Stomach (tissue), 8 donors: ENCODE measurements at regions not wholly inside any gene's neighbourhood (a gene's known extent, or its start where the extent isn't known, plus 50 kb on each side); places are given as distances from the start of the nearest gene placed in this dataset.

Source experiments
- DNase-seq, 2 donors: peaks; one replicate each; pipeline versions ENCODE4 v3.0.0 to v3.0.0-alpha.2; 2013 to 2019
- H3K27ac ChIP-seq, 5 donors: fragments of 200-600 bp in 4 of 5; sonication (generic) in 4 of 5; one replicate each; pipeline ENCODE4 v1.5.1; 2013 to 2019; ENCODE audit warnings: mild to moderate bottlenecking in 1 of 5, moderate library complexity in 1 of 5
- H3K27me3 ChIP-seq, 3 donors: fragments of 200-600 bp; sonication (generic); one replicate each; pipeline ENCODE4 v1.5.1; 2017 to 2019; ENCODE audit warnings: mixed run types in 1 of 3
- H3K36me3 ChIP-seq, 4 donors: fragments of 200-600 bp; sonication (generic); 1 replicate in 3 of 4; 2 replicates in 1 of 4; pipeline ENCODE4 v1.5.1; 2016 to 2019
- H3K4me1 ChIP-seq, 4 donors: fragments of 200-600 bp; sonication (generic); one replicate each; pipeline ENCODE4 v1.5.1; 2016 to 2019
- H3K4me3 ChIP-seq, 4 donors: fragments of 200-600 bp; sonication (generic) in 3 of 4; one replicate each; pipeline ENCODE4 v1.5.1; 2016 to 2019; ENCODE audit warnings: mild to moderate bottlenecking in 1 of 4
- H3K9me3 ChIP-seq, 4 donors: fragments of 200-600 bp; sonication (generic); one replicate each; pipeline ENCODE4 v1.5.1; 2016 to 2019
- CTCF ChIP-seq, 7 experiments: fragments of 450-650 bp in 4 of 7; fragments of 200-600 bp in 3 of 7; sonication (generic) in 3 of 7; IDR thresholded peaks; one replicate each; pipeline ENCODE4 v1.5.1; 2016 to 2019; ENCODE audit warnings: antibody characterized with exemption in 7 of 7, control low read depth in 2 of 7, mild to moderate bottlenecking in 1 of 7
- EP300 ChIP-seq: sonication (generic); formaldehyde crosslinking; IDR thresholded peaks from one replicate; pipeline ENCODE4 v1.6.1; 2017; ENCODE audit warnings: antibody characterized with exemption
- POLR2A ChIP-seq, 4 donors: fragments of 450-650 bp; IDR thresholded peaks; one replicate each; pipeline ENCODE4 v1.6.1; 2016; ENCODE audit warnings: antibody characterized with exemption in 4 of 4, control low read depth in 2 of 4, mild to moderate bottlenecking in 1 of 4, moderate library complexity in 1 of 4
- POLR2AphosphoS5 ChIP-seq, 3 donors: sonication (generic); formaldehyde crosslinking; IDR thresholded peaks; one replicate each; pipeline ENCODE4 v1.6.1; 2016; ENCODE audit warnings: antibody characterized with exemption in 3 of 3
- WGBS, 5 donors: extraction: QIAGEN DNeasy Blood & Tissue Kit in 3 of 5; methylation state at CpG; one replicate each; pipeline versions ENCODE4 v1.1.5 to v1.1.7; 2013 to 2018; 5-methylcytosine and 5-hydroxymethylcytosine counted together
- intact Hi-C: fragments of 100-400 bp; cut with DNase I; formaldehyde crosslinking; loops from one replicate; pipeline ENCODE4 v1.15.1; 2023; ENCODE audit warnings: low total_unique reads
- donor health status: healthy with polysubstance abuse.
- donor health status: Bipolar disorder and iron deficiency.
- donor health status: healthy.

GRCh38 chr6:147621263-147621662 is 112.8 kb downstream of the SAMD5 start:
- no peak for TF ChIP-seq POLR2A (IDR thresholded peaks at IDR 0.05)
- no peak for TF ChIP-seq CTCF (IDR thresholded peaks at IDR 0.05)
- TF ChIP-seq EP300: no peak
- TF ChIP-seq POLR2AphosphoS5 (IDR thresholded peaks at IDR 0.05): no peak
- Histone ChIP-seq H3K27ac (no peak overlapping the region), H3K36me3 (no peaks in the 10 kb centered on the region), H3K4me3 (no peak overlapping the region), H3K27me3 (no peaks in the 10 kb centered on the region), H3K9me3 (no peaks in the 10 kb centered on the region), H3K4me1 (no peaks in the 10 kb centered on the region)
- peak in 1 of 2 donors; percentile 71 for DNase-seq
- intact Hi-C loops: no loop called here
- 69 to 94% (median 78%) methylated on average over 3 of the region's 3 CpGs for WGBS, 5 donors

GRCh38 chr6:147621961-147622360 is 113.5 kb downstream of the SAMD5 start:
- peak in 1 of 2 donors; percentile 16 for DNase-seq
- 72 to 81% (median 79%) methylated on average over 2 of the region's 2 CpGs for WGBS, 5 donors
- intact Hi-C loops: no loop called here
- H3K27me3 ChIP-seq: no peaks in the 10 kb centered on the region
- H3K4me3 ChIP-seq: no peak overlapping the region
- H3K4me1 ChIP-seq: no peaks in the 10 kb centered on the region
- H3K27ac ChIP-seq: no peak overlapping the region
- no peaks in the 10 kb centered on the region for H3K9me3 ChIP-seq
- TF ChIP-seq EP300 (no peak), POLR2A (IDR thresholded peaks at IDR 0.05) (no peak), CTCF (IDR thresholded peaks at IDR 0.05) (no peak), POLR2AphosphoS5 (IDR thresholded peaks at IDR 0.05) (no peak)
- no peaks in the 10 kb centered on the region for H3K36me3 ChIP-seq

GRCh38 chr6:147624946-147625515 is 116.5 kb downstream of the SAMD5 start:
- intact Hi-C loops: no loop called here
- 86 to 94% (median 92%) methylated on average over 7 of the region's 7 CpGs for WGBS, 5 donors

GRCh38 chr6:147625946-147626345 is 117.5 kb downstream of the SAMD5 start:
- Histone ChIP-seq H3K4me3 (no peak overlapping the region), H3K27me3 (no peaks in the 10 kb centered on the region), H3K36me3 (no peaks in the 10 kb centered on the region), H3K4me1 (no peaks in the 10 kb centered on the region), H3K27ac (no peak overlapping the region), H3K9me3 (no peaks in the 10 kb centered on the region)
- intact Hi-C loops: no loop called here
- DNase-seq: no peak
- no peak for TF ChIP-seq CTCF (IDR thresholded peaks at IDR 0.05)
- TF ChIP-seq POLR2A (IDR thresholded peaks at IDR 0.05): no peak
- 83 to 96% (median 88%) methylated on average over 2 of the region's 2 CpGs for WGBS, 5 donors

More at GRCh38 chr6:147624946-147625515, 116.5 kb downstream of the SAMD5 start:
- Histone ChIP-seq H3K27me3 (no peaks in the 10 kb centered on the region), H3K4me3 (no peak overlapping the region), H3K27ac (no peak overlapping the region), H3K9me3 (no peaks in the 10 kb centered on the region), H3K4me1 (no peaks in the 10 kb centered on the region), H3K36me3 (no peaks in the 10 kb centered on the region)
- DNase-seq: peak in 1 of 2 donors; percentile 29
- TF ChIP-seq EP300 (no peak), CTCF (IDR thresholded peaks at IDR 0.05) (no peak), POLR2AphosphoS5 (IDR thresholded peaks at IDR 0.05) (no peak), POLR2A (IDR thresholded peaks at IDR 0.05) (no peak)
